ACC112 (cell line): ENCODE measurements at regions not wholly inside any gene's neighbourhood (a gene's known extent, or its start where the extent isn't known, plus 50 kb on each side); places are given as distances from the start of the nearest gene placed in this dataset.

ENCODE experiments used
- H2AFZ ChIP-seq: fragments of 200-600 bp; sonication (generic); one replicate; pipeline ENCODE4 v1.6.0; 2017; ENCODE audit warnings: antibody characterized with exemption, low read length; ENCODE audit not compliant: unreplicated experiment
- H3K27ac ChIP-seq: fragments of 200-600 bp; sonication (generic); 2 replicates; pipeline ENCODE4 v1.5.1; 2014; ENCODE audit warnings: low read depth, mild to moderate bottlenecking, antibody characterized with exemption, low read length, moderate library complexity
- H3K27me3 ChIP-seq: fragments of 200-600 bp; sonication (generic); 2 replicates; pipeline ENCODE4 v1.6.1; 2014; ENCODE audit warnings: mild to moderate bottlenecking, antibody characterized with exemption, low read length, moderate library complexity, mixed read lengths; ENCODE audit not compliant: insufficient read depth
- H3K36me3 ChIP-seq: fragments of 200-600 bp; sonication (generic); 2 replicates; pipeline ENCODE4 v1.6.1; 2016; ENCODE audit warnings: mild to moderate bottlenecking, antibody characterized with exemption, low read length, moderate library complexity, mixed read lengths; ENCODE audit not compliant: insufficient read depth
- H3K4me1 ChIP-seq: fragments of 200-600 bp; sonication (generic); one replicate; pipeline ENCODE4 v1.6.1; 2016; ENCODE audit warnings: low read length, mixed read lengths; ENCODE audit not compliant: insufficient read depth, unreplicated experiment, control insufficient read depth
- H3K4me3 ChIP-seq: fragments of 200-600 bp; sonication (generic); 2 replicates; pipeline ENCODE4 v1.5.1; 2014; ENCODE audit warnings: mild to moderate bottlenecking, low read depth, low read length
- H3K79me2 ChIP-seq: fragments of 200-600 bp; sonication (generic); one replicate; pipeline ENCODE4 v1.6.0; 2016; ENCODE audit warnings: low read length; ENCODE audit not compliant: control insufficient read depth, unreplicated experiment, insufficient read depth

DNA sequence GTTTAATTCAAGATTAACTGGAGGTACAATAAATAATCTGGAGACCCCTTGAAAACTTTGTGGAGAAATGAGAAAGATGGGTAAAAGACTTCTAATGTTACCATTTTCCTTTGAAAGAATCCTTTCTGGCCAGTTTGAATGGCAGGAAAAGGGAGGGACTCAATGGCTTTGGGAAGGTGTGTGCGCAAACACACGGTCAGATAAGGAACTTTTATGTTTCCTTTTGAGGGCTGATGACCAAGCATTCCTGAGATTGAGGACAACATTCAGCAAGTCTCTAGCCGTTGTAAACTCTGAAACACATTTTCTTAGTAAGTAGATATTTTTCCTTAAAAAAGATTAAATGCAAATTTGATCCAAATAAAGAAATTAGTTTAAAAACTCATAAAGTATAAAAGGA, 909.7 kb upstream of the TENM4 start:
- Histone ChIP-seq H3K79me2 (no peaks in the 10 kb centered on the region), H2AFZ (no peak overlapping the region), H3K36me3 (no peaks in the 10 kb centered on the region), H3K4me3 (no peak overlapping the region), H3K27ac (no peak overlapping the region), H3K4me1 (no peaks in the 10 kb centered on the region), H3K27me3 (no peaks in the 10 kb centered on the region)

DNA sequence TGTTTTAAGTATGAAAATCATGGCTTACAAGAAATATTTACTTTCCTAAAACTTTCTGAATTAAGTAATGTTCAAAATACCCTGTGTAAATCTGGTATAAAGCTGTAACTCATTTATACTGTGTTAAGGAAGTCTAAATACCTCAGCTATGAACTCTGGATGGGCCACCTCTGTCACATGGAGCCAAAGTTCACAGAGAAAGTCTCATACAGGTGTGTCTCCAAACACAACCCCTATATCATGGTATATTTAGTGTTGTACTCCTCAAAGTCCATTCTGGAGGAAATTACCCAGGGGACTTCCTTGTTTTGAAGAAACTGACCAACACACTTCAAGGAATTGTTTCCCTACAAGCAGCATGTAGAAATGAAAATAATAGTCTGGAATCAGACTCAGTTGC, 909.2 kb upstream of the TENM4 start:
- H2AFZ ChIP-seq: no peak overlapping the region
- no peaks in the 10 kb centered on the region for H3K79me2 ChIP-seq
- H3K4me1 ChIP-seq: no peaks in the 10 kb centered on the region
- H3K27me3 ChIP-seq: no peaks in the 10 kb centered on the region
- no peak overlapping the region for H3K27ac ChIP-seq
- no peaks in the 10 kb centered on the region for H3K36me3 ChIP-seq
- no peak overlapping the region for H3K4me3 ChIP-seq

DNA sequence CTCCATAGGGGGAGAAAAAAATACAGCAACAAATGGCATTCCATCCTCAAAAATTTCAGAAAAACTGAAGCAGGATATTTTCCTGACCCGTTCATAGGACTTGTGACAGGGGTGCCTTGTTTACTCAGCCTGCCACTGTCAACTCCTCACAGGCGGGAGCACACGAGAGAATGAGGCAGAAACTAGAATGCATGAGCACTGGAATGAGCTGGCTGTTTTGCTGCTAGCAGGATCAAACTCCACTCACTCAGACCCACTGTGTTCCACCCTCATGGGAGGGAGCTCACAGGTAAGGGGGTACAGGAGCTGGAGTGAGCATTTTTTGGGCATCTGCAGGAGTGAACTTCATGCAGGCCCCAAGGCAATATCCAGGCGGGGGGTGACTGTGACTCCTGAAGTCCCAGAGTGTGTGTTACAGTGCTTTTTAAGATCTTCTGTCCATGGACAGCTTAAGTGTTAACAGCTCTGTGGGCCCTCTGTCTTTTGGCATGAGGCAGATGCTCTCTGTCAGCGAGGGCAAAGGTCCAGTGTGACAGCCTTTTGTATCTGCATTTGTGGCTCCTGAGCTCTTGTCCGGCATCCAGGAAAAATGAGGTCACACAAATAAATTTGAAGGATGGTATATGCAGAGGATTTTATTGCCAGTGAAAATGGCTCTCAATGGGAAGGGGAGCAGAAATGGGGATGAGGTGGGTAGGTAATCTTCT, 905.7 kb upstream of the TENM4 start:
- no peaks in the 10 kb centered on the region for H3K36me3 ChIP-seq
- H3K79me2 ChIP-seq: no peaks in the 10 kb centered on the region
- no peaks in the 10 kb centered on the region for H3K27me3 ChIP-seq
- no peaks in the 10 kb centered on the region for H3K4me1 ChIP-seq
- H3K4me3 ChIP-seq: no peak overlapping the region
- H3K27ac ChIP-seq: no peak overlapping the region
- no peak overlapping the region for H2AFZ ChIP-seq

DNA sequence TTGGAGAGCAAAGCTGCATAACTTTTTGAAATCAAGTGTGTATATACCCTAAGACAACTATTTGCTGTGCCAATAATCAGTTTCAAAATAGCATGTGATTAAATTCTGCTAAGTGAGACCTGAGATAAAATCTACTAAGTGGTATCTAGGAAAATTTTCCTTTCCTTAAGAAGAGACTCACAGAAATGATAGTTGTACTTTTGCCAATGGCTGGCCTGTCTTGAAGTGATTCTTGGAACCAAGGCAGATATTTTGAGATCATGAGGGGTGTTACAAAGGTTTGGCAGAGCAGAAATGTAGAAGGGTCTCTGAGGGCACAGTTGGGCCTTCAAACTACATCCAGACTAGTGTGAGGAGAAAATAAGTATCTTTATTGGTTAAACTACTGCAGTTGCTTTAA, 902.6 kb upstream of the TENM4 start:
- H3K36me3 ChIP-seq: no peaks in the 10 kb centered on the region
- H3K27me3 ChIP-seq: no peaks in the 10 kb centered on the region
- no peak overlapping the region for H3K27ac ChIP-seq
- H3K4me3 ChIP-seq: no peak overlapping the region
- H3K79me2 ChIP-seq: no peaks in the 10 kb centered on the region
- no peaks in the 10 kb centered on the region for H3K4me1 ChIP-seq
- H2AFZ ChIP-seq: no peak overlapping the region

DNA sequence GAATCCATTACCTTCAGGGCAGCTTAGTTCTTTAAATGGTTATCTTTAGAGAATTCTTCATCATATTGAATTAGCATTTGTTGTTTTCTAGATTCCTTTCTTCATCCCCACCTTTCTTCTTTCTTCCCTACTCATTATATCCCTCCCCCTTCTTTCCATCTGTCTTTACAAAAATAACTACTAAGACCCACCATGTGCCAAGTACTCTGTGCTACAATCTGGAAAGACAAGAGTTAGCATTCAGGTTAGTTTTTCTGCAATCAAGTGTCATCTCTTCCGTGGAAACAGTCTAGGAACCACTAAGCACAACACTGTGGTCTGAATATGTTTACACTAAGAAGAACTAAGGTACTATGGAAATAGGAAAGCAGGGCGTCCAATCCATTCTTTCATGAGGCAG, 897.4 kb upstream of the TENM4 start:
- H3K79me2 ChIP-seq: no peaks in the 10 kb centered on the region
- H3K27ac ChIP-seq: no peak overlapping the region
- H2AFZ ChIP-seq: no peak overlapping the region
- H3K4me1 ChIP-seq: no peaks in the 10 kb centered on the region
- H3K27me3 ChIP-seq: no peaks in the 10 kb centered on the region
- H3K4me3 ChIP-seq: no peak overlapping the region
- no peaks in the 10 kb centered on the region for H3K36me3 ChIP-seq

DNA sequence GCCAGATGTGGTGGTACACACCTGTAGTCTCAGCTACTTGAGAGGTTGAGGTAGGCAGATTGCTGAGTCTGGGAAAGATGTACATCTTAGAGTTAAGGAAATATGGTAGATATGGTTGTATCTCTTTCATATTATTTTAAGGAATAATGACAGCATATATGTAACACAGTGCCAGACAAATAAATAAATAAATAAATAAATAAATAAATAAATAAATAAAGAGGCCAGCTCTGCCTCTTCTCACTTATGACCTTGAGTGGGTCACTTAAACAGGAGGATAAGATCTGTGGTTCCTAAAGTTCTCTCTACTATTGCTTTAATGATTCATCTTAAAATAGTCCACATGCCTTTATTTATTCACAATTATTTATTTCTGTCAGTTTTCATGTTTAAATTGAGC, 890.9 kb upstream of the TENM4 start:
- Histone ChIP-seq H3K27ac (no peak overlapping the region), H3K36me3 (no peaks in the 10 kb centered on the region), H3K27me3 (no peaks in the 10 kb centered on the region), H3K79me2 (no peaks in the 10 kb centered on the region), H2AFZ (no peak overlapping the region), H3K4me1 (peaks cover 12% of the 10 kb centered on the region), H3K4me3 (no peak overlapping the region)

DNA sequence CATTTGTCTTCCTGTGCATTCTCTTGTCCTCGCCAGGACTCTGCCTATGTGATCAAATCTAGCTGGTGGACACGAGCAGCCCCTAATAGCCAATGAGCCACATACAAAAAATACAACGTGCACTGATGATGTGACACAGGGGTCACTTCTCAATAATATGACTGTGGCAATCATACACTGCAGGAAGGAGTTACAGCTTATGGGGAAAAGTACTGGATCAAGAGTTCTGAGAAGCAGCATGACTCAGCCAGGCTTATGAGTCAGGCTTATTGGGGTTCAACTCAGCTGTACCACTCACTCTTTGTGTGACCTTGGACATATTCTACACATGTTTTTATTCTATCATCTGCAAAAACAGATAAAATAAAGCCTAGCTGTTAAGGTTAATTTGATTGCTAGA, 889.4 kb upstream of the TENM4 start:
- no peak overlapping the region for H2AFZ ChIP-seq

DNA sequence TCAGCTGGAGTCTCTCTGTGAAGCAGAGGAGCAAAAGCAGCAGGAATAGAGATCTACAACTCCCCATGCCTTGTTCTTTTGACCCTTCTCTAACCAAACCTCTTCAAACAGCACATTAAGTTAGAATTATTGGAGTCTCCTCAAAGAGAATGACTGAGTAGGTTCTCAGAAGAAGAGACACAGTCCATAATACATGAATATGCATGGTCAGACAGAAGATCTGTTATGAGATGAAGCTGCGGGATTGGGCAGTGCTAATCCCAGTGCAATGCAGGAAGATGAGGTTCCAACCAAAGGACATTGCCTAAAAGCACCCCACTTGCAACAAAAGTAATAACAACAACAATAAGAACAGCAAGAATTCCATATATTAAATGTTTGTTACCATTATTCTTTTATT, 887.9 kb upstream of the TENM4 start:
- Histone ChIP-seq H3K27me3 (no peaks in the 10 kb centered on the region), H3K27ac (no peak overlapping the region), H3K36me3 (no peaks in the 10 kb centered on the region), H3K4me1 (peaks cover 12% of the 10 kb centered on the region), H3K79me2 (no peaks in the 10 kb centered on the region), H2AFZ (no peak overlapping the region), H3K4me3 (no peak overlapping the region)

More for the DNA sequence above, 889.4 kb upstream of the TENM4 start:
- Histone ChIP-seq H3K36me3 (no peaks in the 10 kb centered on the region), H3K4me1 (peaks cover 12% of the 10 kb centered on the region), H3K27ac (no peak overlapping the region), H3K4me3 (no peak overlapping the region), H3K27me3 (no peaks in the 10 kb centered on the region), H3K79me2 (no peaks in the 10 kb centered on the region)

DNA sequence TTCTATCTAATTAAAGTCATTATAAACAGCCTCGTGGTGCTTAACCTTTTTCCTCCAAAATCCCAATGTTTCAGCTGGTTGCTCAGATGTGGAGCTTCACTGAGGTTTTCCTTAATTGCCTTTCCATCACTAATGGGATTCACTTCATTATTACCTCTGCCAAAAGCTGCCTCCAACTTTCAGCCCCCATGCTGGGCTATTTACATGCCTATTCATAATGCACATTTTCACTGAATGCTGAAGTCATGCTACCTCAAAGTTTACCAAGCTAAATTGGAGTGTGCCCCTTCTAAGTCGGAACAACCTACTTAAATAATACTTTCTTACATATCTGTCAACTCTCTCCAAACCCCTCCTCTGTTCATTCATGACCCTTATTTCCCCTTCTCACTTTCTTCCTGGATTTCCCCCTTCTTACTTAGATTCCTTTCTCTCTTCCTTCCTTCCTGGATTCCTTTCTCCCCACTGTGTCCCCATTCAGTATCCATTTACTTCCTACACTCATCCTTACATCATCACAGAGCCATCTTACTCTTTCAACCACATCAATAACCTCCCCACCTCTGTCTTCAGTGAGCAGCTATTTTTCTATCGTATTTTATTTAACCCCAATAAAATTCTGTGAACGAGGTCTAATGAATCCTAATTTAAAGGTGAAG, 887.3 kb upstream of the TENM4 start:
- Histone ChIP-seq H3K36me3 (no peaks in the 10 kb centered on the region), H3K4me1 (peaks cover 12% of the 10 kb centered on the region), H3K4me3 (no peak overlapping the region), H3K27ac (no peak overlapping the region), H3K27me3 (no peaks in the 10 kb centered on the region), H3K79me2 (no peaks in the 10 kb centered on the region), H2AFZ (no peak overlapping the region)

DNA sequence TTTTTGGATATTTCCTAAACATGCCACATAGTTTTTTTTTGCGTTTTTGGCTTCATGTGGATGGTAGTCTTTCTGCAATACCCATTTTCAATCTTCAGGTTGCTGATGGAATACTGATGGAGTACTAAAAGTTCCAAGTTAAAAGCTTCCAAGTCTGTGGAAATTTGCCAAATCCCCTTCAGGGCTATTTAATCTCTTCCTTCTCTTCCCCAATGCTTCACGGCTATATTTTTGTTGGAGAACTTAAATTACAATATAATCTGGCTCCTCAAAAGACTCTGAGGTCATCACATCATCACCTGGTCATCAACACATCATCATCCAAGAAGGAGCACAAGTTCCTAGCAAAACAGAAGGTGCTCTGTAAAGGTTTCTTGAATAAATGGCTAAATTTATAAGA, 881.0 kb upstream of the TENM4 start:
- H3K79me2 ChIP-seq: no peaks in the 10 kb centered on the region
- no peaks in the 10 kb centered on the region for H3K4me1 ChIP-seq
- no peak overlapping the region for H3K4me3 ChIP-seq
- no peak overlapping the region for H3K27ac ChIP-seq
- no peaks in the 10 kb centered on the region for H3K36me3 ChIP-seq
- no peaks in the 10 kb centered on the region for H3K27me3 ChIP-seq
- no peak overlapping the region for H2AFZ ChIP-seq

DNA sequence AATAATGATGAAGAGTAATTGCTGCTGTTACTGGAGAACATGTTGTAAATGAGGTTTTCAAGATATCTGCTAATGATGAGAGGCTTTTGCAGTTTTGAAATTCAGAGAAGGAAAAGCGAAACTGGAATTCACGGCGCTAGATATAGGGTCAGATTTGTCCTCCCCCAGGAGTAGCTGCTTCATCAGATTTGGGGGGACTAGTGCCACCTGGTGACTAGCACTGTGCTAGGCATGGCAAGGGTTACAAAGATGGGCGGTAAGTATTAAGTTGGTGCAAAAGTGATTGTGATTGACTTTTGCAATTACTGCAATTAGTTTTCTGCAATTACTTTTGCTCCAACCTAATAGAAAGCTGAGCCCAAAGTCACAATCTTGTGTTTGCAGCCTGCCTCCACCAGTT, 879.9 kb upstream of the TENM4 start:
- no peak overlapping the region for H2AFZ ChIP-seq
- H3K4me3 ChIP-seq: peak overlapping the region; percentile 54; the same call in 1 of the 2 replicates
- no peaks in the 10 kb centered on the region for H3K79me2 ChIP-seq
- no peak overlapping the region for H3K27ac ChIP-seq
- no peaks in the 10 kb centered on the region for H3K27me3 ChIP-seq
- H3K36me3 ChIP-seq: no peaks in the 10 kb centered on the region
- H3K4me1 ChIP-seq: no peaks in the 10 kb centered on the region
